HG03108 (cell line): ENCODE measurements at regions not wholly inside any gene's neighbourhood (a gene's known extent, or its start where the extent isn't known, plus 50 kb on each side); places are given as distances from the start of the nearest gene placed in this dataset.

Source experiments
- ATAC-seq: cut with Tn5 transposase; IDR thresholded peaks from one replicate; pipeline ENCODE4 v1.9.1; 2021; ENCODE audit warnings: moderate library complexity; ENCODE audit not compliant: unreplicated experiment

DNA sequence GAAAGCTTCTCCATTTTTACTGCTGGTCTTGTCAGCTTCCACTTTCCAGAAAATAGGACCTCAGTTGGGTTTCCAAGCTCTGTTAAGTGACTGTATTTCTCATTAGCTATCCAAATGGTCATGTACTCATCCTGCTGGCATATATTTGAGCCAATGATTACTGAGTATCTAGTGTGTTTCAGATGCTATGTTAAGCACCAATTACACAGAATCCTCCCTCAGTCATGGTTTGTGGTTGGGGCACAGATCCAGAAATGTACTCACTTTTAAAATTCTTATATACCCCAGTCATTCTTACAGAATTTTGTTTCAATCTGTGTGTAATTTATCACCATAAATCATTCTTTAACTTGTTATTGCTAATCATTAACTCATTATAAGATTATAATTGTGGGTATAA lies 362.3 kb upstream of the MTPN start:
- no peak for ATAC-seq

DNA sequence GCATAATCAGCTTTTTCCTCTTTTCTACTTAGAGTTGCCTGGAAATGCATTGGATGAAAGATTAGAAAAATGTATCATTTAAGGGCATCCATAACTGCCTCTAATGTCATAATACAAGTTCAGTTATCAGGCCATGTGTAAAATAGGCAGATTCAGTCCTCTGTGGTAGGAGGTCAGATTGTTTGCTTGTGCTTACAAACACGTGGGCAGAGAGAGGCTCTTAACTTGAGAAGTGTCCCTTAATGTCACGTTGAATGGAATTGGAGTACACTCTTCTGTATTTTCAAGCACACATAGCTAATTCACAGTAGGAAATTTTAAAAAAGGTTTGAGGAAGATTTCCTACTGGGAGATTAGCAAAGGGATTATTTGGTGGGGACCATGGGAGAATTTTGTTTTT lies 359.8 kb upstream of the MTPN start:
- ATAC-seq, result no peak

DNA sequence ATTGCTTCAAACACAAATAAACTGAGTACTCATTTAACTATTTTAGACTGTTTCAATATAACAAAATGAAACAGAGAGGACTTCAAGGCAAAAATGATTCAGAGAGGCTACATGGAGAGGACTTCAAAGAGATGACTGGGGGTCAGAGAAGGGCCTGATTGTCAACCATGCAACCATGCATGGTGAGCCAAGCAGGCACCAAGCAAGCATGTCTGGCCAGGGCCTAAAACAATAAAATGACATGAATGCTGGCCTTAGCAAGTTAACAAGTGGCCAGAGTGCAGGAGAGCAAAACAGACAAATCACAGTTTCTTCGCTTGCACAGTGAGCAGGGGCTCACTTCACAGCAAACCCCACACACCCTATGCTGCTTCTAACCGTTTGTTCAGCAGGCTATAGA lies 356.5 kb upstream of the MTPN start:
- ATAC-seq, result no peak

DNA sequence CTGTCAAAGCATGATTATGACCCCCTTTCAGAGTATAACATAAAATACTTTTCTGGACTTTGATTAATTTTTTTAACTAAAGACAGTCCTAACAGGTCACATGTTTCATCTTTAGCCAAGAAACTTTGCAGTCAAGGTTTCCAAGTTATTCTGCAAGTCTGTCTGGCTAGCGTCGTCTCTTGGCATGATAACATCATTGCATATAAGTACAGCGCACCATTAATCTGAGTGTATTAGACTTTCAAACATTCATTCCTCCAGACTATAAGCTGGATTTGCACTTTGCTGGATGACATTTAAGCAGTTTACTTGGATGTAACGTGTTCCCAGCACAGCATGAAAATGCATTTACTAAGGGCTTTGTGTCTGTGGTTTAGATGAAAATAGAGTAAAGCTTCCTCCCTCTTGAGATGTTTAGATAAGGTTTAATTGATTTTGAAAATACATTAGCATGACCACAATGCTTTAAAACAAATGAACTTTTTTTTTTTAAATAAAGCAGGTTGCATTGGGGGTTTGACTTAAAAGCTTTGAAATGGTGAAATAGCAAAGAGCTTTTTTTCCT lies 349.0 kb upstream of the MTPN start:
- ATAC-seq, result no peak

DNA sequence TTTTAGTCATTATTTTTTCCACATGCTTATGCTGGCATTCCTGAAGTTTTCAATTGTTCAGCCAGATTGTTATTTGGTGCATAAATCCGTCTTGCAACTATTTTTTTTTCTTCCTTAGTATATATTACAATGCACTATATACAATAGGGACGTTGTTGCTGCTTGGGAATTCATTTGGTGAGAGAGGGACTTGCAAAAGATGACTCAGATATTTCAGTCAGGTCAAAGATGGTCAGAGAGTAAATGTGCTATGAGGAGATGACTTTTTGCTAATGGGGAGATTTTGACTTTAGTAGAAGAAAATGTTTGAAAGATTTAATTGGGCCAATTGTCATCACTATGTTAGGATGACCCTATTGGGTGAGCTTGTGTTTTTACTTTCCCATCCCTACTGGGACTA lies 348.4 kb upstream of the MTPN start:
- ATAC-seq, result no peak

DNA sequence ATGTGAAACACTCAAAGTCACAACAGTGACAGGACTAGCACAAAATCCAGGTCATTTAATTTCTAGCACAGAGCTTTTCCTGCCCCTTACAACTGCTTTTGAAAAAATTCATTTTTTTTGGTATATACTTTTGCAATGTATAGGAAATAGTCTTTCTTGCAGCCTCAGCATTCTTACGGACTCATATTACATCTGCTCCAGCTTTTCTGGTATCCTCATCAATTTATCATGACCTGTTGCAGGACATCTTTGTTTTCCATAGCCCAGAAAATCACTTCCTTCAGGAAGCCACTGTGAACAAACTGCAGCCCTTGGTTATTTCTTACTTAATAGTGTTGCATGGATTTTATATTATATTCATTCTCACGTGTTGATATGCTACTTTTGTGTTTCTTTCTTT lies 347.9 kb upstream of the MTPN start:
- ATAC-seq, result no peak

DNA sequence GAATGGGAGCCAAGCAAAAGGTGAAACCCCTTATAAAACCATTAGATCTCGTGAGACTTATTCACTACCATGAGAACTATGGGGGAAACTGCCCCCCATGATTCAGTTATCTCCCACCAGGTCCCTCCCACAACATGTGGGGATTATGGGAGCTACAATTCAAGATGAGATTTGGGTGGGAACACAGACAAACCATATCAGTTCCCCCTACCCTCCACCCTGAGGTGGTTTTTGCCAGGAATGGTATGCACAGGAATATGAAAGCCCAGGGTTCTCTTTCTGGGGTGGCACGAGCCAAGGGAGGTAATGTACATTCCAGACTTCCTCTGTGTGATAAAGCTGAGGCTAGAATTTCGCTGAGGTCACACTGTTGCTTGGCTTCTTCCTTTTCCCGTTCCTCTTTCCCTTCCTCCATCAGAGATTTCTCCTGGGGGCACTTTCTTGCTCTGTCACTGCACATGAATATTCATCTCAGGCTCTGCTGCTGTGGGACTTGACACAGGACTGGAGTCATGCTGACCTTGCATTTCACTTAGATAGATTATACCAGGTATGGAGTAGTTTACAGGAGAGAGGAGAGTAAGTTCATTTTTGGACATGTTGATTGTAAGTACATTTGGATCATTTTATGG lies 347.0 kb upstream of the MTPN start:
- no peak for ATAC-seq

DNA sequence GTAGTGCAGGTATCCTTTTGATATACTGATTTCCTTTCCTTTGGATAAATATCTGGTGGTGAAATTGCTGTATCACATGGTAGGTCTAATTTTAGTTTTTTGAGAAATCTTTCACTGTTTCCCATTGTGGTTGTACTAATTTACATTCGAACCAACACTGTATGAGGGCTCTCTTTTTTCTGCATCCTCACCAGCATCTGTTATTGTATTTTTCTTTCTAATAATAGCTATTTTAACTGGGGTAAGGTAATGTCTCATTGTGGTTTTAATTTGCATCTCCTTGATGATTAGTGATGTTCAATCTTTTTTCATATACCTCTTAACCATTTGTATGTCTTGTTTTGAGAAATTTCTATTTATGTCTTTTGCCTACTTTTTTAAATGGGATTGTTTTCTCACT lies 335.4 kb upstream of the MTPN start:
- no peak for ATAC-seq

DNA sequence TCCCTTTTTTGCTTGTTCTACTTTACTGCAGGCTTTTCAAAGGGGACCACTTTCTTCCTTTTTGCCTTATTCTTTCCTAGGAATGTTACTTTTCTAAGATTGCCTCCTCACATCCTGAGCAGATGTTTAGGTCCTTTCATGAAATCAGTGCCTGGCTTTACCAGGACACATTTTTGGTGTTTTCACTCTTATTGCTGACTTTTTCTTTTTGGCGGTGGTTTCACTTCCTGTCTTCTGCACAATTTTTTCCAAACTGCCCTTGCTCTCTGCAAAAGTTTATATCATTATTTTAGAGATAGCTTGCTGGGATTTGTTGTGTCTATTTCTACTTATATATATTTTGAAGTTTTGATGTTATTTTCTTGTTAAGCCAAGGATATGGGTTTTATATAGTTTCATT lies 332.2 kb upstream of the MTPN start:
- no peak for ATAC-seq

DNA sequence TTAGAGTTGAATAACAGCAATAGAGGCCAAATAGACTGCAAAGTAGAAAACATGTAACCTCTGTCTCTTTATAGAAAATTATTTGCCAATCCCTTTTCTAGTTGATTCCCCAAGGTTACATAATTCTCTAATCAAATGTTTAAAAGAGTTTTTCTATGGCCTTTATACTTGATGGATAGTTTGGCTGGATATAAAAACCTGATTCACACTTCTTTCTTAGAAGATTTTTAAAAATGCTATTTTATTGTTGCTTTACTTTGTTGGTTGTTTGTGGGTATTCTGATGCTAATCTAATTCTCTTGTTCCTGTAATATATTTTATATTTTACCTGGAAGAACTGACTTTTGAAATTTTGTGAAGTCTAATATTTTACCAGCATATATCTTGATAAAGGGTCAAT lies 331.1 kb upstream of the MTPN start:
- ATAC-seq, result no peak

DNA sequence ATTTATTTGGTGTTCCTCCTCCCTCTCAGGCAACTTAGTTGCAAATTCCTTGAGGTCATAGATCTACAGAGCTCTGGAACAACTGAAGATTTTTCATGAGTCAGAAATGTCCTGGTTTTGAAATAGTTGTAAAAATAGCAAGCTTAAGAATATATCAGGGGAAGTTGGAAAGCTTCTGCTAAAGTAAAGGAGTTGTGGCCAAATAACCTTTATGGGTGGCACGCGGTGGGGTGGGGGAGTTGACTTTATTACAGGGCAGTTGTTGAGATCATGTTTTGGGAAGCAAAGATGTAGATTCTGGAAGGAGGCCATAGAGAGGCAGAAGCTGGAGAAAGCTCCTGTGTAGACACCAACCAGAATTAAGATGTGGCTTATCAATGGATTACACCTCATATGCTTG lies 326.0 kb upstream of the MTPN start:
- ATAC-seq, result no peak

DNA sequence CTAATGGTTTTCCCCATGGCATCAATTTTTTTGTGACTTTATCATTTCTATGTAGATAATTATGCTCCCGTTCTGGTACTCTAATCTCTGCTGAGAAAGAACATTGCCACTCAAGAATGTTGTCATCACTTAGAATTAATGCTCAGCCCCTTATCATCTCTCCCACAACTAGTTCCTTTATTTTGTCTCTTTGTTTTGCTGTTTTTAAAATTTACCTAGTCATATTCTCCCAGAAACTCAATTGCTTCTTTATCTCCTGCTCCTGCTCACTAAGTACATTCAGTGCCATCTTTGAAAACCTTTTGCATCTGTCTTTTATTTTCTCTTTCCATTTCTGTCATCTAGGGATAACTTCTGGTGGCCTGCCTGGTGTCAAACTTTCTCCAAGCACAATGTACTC lies 324.9 kb upstream of the MTPN start:
- ATAC-seq, result no peak

DNA sequence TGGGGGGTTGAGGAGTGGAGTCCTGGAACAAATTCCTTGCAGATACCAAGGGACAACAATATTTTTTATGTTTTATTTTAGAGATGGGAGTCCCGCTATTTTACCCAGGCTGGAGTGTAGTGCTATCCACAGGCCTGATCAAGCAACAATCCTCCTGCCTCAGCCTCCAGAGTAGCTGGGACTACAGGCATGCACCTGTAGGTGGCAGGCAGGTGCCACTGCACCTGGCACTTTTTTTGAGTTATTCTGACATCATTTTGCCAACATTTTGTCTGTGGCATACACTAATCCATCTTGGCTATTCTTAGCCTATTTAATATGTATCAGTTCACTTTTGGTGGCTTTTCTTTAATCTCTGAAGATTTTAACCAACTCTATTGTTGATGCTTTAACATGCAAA lies 317.8 kb upstream of the MTPN start:
- no peak for ATAC-seq

DNA sequence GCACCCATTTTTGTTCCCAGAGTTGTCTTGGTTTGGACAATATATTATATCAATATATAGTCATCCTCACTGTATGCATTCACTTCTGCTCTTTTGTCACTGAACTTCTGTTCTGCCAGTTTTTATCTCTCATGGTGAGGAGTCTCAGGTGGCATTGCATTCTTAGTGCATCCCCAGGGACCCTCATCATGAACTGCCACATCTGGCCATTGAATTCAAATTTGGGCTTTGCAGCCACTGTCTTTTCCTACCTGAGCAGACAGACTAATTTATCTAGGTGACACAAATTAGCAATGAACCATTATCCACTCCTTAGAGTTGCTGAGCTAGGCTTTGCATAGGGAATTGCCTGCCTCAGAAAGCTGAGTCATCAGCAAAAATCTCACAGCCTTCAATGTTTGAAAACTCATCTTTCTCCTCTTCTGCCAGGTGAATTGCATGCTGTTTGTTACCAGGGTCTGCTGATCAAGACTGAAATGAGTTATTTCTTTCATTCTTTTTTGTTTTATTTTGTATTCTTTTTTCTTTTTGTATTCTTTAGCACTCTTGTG lies 316.8 kb upstream of the MTPN start:
- peak; percentile 8 for ATAC-seq

DNA sequence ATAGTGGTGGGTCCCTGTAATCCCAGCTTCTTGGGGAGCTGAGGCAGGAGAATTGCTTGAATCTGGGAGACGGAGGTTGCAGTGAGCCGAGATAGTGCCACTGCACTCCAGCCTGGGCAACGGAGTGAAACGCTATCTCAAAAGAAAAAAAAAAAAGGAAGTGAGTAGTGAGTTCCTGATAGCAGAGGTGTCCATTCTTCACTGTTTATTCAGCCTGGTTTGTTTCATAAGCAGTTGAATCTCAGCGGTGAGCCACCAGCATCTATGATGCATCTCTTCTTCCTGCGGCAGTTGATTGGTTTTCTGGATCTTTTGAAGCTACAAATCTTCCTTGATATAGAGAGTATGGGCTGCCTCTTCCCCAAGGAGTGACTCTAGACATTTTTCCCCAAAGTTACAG lies 316.1 kb upstream of the MTPN start:
- peak; percentile 87 for ATAC-seq

DNA sequence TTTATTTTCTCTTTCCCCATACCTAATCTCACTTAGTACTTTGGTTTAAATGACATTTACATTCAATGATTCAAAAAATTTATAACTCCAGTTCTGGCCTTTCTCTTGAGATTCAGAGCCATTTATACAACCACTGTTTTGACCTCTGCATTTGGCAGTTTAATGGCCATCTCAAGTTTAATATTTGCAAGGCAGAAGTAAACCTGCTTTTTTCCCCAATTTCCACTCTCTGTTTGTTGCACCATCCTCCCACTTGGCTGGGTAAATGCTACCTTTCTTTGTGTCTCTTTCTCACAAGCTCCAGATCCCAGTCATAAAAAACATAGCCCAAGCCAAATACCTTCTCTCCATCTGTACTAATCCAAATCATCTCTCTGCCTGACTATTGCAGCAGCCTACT lies 315.2 kb upstream of the MTPN start:
- ATAC-seq, result no peak

DNA sequence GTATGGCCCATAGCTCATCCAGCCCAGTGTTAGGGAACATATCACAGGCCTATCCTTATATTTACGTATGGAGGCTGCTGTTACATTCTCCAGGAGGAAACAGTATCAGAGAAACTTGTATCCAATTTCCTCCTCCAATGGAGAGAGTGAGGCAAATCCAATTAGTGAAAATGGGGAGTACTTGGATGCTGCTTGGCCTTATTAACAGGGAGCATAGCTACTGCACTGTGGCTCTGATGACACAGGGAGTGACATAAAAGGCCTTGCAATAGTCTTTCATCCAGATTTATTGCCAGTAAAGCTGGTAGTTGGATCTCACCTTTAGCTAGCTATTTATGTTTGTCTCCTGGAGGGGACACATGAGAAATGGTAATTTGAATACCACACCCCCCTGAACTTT lies 313.2 kb upstream of the MTPN start:
- ATAC-seq, result no peak

DNA sequence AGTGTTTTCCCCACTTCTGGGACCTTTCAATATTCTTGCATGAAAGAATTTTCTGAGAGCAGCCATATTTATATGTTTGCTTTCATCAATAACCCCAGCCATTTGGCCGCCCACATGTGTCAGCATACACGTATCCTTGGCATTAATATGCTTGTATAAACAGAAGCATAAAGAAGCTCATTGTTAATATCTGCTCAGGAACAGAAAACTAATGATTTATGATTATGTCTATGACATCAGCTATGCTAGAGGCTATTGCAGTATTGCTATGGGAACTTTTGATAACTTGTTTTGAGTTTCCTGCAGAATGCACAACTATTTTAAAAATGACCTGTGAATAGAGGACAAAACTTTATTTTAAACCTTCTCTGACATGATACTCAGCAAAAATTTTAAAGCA lies 300.9 kb upstream of the MTPN start:
- ATAC-seq, result no peak

DNA sequence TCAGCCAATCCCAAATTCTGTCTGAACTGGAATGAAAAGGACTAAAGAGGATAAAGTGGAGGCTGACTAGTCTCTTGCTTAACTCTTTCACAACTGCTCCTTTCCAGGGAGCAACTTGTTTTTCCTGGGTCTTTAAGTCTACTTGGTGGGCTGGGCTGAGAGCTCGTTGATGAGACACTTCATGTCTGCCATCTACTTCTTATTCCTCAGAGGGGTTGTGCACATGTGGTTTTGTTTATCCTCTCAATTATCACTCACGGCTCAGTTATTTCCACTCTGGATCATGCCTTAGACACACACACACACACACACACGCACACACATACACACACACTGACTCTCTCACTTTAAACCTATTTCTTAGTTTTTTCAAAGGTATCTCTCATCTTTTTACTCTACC lies 298.6 kb upstream of the MTPN start:
- no peak for ATAC-seq

DNA sequence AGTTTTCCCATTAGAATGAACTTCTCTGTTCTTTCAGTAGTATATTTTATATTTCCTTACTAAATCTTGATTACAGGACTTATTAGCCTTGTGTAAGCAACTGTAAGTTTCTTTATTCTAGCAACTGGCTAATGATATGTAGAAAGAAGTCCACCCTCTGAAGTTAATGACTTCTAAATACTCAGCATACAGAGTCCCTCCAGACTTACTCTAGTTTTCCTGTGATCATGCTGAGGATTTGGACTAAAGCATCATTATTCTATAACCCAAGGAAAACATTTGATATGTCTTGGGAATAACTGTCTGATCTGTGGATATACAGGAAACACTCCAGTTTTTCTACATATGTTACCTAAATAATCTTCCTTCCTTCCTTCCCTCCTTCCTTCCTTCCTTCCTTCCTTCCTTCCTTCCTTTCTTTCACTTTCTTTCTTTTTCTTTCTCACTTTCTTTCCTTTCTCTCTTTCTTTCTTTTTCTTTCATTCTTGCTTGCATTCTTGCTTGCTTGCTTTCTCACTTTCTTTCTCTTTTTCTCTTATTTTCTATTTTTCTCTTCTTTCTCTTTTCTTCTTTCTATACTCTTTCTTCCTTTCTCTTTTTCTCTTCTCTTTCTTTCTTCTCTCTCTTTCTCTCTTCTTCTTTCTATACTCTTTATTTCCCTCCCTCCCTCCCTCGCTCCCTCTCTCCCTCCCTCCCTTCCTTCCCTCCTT lies 297.6 kb upstream of the MTPN start:
- no peak for ATAC-seq

DNA sequence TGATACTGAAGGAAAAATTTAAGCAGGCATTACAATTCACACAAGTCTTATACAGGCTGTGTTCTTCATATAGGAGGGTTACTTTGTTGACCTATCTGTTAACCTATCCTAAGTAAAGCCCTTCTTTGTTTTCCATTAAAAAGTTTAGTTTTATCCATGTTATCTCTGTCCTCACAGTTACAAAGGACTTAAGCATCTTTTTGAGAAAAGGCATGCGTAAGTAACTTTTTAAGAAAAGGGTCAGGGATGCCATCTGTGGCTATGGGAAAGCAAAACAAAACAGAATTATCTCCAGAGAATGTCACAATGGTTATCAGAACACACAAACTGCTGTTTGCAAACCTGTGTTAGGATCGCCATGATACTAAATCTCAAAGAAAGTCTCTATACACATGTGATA lies 295.8 kb upstream of the MTPN start:
- no peak for ATAC-seq

DNA sequence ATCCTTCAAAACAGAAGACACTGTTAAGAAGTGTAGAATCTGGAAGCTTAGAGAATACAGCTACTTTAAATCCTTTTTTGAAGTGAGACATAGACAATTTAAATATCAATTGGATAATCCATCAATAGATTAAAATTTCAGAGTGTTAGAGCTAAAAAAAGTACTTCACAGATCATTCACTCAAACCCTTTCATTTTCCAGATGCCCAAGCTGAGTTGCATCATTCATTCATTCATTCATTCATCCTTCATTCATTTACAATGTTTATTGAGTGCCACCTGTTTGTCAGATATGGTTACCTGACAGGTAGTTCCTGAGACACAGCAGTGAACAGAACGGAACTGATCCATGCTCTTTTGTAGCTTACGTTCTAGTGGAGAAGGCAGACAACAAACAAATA lies 290.7 kb upstream of the MTPN start:
- no peak for ATAC-seq

DNA sequence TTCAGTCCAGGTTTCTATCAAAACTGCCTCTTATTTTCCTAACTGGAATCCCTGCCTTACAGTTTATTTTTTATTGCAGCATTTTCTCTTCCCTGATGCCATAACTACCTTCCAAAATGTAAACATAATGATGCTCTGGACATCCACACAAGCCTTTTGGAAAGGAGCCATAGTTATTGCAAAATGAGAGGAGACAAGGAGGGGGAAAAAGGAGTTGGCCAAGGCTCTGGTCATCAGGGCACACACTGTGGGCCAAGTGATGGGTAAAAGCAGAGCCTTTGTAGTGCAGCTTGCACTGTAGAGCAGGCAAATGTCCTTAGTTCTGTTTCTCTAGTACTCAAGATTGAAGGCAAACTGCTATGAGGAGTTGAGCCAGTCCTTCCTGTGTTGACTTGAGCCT lies 289.3 kb upstream of the MTPN start:
- ATAC-seq, result no peak
